HG02571 (cell line): ENCODE measurements at regions not wholly inside any gene's neighbourhood (a gene's known extent, or its start where the extent isn't known, plus 50 kb on each side); places are given as distances from the start of the nearest gene placed in this dataset.

Source experiments
- ATAC-seq: cut with Tn5 transposase; IDR thresholded peaks from one replicate; pipeline ENCODE4 v1.9.1; 2021; ENCODE audit warnings: mild to moderate bottlenecking, moderate library complexity; ENCODE audit not compliant: unreplicated experiment

GRCh38 chr18:77970814-77971213 is 721.2 kb downstream of the GALR1 start:
- no peak for ATAC-seq

DNA sequence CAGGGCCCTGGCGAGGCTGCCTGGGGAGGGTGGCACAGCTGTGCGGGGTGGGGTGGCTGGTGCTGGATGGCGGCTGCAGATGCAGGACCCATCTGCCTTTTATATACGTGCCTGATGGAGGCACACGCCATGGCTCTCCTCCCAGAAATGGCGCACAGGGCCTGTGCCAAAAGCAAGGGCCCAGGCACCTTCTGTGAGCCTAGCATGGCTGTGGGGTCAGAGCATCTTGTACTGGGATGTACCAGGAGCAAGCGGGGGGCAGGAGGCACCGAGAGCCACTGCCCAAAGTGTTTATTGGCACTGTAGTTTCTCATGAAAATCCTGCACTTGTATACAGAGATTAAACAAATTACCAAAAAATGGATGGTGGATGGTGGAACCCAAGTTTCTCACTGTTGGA is 724.1 kb downstream of the GALR1 start:
- no peak for ATAC-seq

GRCh38 chr18:77974329-77974728 is 724.7 kb downstream of the GALR1 start:
- no peak for ATAC-seq

GRCh38 chr18:77977331-77977730 is 727.7 kb downstream of the GALR1 start:
- no peak for ATAC-seq

DNA sequence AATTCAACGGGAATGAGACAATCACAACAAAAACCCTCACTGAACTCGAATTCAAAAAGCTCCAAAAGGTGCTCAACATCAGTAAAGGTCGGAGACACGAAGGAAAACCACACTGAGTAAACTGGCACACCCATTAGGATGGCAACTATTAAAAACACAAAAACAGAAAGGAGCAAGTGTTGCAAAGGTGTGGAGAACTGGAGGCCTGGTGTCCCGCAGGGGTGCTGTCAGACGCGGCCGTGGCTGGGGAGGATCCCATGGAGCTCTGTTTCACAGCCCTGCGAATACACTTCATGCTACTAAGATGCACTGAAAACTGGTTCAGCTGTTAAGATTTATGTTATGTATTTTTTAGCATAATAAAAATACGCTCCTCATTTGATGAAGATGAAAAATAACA is 730.6 kb downstream of the GALR1 start:
- ATAC-seq, result no peak

- ATAC-seq, result no peak
Measured at GRCh38 chr18:77981874-77982273, 732.2 kb downstream of the GALR1 start.

DNA sequence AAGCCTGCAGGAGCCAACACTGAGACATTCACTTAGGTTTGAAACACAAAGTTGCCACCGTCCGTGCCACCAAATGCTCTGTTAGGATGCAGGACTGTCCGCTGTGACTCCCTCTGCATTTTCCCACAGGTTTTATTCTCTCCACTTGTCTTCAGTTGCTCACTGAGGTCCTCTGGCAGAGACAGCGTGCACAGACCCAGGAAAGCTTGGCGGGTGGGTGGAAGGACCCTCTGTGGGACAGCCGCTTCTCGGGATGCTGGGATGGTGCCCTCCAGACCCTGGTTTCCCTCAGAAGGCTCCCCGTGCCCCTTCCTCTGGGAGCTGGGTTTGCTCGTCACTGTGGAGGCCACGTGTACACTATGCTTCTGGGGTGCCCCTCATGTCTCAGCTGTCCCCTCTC is 733.6 kb downstream of the GALR1 start:
- ATAC-seq, result no peak

- ATAC-seq, result no peak
Measured at GRCh38 chr18:77984178-77984577, 734.5 kb downstream of the GALR1 start.

- no peak for ATAC-seq
Measured at GRCh38 chr18:77984833-77985232, 735.2 kb downstream of the GALR1 start.

DNA sequence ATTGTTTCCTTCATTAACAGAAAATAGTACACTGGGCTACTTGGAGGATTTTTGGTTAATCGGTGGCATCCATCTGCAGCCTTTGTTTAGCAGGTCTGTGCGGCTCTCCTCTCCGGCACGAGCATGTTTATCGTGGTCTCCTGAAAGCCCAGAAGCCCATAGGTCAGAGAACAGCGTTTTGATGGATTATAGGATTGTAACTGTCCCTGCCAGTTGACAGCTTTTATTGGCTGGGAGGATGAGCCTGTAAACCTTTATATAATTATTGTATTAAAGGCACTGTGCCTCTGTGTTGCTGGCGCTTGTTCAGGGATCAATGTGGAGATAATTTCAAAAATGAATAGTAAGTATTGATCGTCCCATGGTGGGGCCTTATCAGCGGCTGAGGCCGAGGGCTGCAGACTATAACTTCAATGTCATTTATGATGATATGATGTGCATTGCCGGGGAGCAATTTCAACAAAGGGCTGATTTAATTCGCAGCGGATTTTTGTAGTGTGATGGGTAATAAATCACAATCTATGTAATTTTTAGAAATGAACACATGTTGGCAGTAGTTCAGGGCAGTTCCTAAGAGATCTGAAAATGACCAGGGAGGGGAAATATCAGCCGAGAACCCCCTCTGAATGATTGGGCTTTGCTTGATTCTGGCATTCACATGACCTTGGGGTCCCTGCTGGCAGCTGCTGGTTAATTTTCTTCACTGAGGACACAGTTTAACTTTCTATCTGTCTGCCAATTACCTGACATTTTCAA is 736.1 kb downstream of the GALR1 start:
- no peak for ATAC-seq

DNA sequence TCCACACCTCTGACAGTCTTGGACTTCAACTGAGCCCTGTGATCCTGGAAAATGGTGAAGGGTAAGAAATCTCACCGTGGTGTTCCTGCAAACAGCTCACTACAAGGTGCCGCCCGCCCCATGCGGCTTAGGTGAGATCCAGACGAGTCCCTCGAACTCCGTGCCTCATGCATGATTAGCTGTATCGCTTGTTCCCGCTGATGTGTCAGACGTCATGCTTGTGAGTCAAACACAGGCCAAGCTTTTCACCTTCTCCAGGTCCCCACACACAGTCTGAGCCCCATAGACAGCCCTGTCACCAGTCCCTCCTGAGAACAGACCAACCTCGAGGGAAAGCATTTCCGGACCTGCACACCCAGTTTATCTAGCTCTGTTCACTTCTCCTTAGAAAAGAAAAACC is 740.5 kb downstream of the GALR1 start:
- ATAC-seq, result no peak

DNA sequence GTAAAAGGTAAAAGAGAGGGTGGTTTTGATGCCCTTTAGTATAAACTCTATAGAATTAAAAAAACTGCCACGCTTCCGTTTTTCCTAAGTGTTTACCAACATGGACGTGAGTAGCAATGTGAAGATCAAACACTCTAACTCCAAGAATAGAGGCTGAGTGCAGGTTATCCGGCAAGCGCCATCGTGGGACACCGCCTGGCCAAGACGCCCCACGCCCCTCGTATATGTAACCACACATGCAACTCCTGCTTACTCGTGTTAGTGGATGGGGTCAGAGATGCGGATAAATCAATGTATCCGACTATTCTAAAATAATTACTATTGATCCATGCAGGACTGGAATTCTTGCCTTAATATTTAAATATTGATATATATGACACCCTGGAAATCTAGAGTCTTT is 741.3 kb downstream of the GALR1 start:
- ATAC-seq, result no peak

- ATAC-seq, result no peak
Measured at GRCh38 chr18:77992057-77992456, 742.4 kb downstream of the GALR1 start.

DNA sequence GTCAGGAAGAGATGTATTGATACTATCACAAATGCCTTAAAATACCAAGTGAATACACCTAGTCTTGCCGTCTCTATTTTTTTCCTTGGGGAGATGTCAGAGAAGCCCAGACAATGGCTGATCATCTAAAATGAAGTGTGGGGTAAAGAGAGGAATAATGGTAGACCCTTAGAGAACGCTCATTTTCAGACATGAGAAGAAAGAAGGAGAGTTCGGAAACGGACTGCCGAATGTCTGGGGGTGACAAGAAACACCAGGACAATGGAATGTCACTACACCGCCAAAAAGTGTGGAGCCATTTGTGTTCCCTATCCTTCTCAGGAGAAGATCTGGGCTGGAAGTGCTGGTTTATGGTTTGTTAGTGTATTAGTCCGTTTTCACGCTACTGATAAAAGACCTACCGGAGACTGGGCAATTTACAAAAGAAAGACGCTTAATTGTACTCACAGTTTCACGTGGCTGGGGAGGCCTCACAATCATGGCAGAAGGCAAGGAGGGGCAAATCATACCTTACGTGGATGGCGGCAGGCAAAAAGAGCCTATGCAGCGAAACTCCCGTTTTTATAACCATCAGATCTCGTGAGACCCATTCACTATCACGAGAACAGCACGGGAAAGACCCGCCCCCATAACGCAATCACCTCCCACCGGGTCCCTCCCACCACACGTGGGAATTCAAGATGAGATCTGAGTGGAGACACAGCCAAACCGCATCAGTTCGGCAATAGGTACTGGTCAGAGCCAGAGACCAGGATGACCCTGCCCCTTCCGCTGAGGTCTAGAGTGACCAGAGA is 743.7 kb downstream of the GALR1 start:
- ATAC-seq, result no peak

GRCh38 chr18:77995593-77995992 is 745.9 kb downstream of the GALR1 start:
- ATAC-seq, result no peak

GRCh38 chr18:77996737-77997136 is 747.1 kb downstream of the GALR1 start:
- ATAC-seq, result no peak

DNA sequence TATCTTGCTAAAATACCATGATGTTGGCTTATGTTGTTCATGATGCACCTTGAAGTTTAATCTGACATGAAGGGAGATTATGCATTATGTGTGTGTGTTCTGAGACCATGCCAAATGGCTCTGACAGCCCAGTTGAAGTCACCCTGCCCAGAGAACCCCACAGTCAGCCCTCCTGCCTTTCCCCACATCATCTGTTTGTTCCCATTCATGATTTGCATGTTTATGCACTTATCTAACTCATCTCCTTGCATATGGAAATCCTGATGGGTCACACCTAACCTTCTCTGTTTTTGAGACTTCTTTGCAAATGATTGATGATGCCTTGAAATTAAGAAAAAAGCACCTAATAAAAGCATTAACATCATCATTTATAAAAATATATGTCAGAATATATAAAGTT is 752.2 kb downstream of the GALR1 start:
- no peak for ATAC-seq

- no peak for ATAC-seq
Measured at GRCh38 chr18:78006006-78006773, 756.5 kb downstream of the GALR1 start.

DNA sequence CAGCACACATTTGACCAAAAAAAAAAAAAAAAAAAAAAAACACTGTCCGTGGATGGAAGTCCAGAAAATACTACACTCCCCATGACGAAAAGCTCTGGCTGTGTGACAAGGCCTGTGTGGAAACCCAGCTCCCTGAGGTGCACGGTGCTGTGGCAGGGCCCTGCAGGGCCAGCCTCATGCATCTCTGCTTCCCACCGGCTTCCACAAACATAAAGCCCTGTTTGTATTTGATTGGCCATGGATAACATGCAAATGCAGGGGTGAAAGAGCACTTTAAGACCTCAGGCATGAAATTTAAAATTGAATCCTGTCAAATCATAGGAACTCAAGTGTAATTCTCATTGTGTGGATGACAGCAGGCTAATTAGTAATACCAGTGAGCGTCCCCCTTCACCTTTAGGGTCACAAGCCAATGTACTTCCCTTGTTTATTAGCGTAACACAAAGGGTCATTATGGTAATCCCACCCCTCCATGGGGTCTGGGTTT is 757.2 kb downstream of the GALR1 start:
- no peak for ATAC-seq

GRCh38 chr18:78010363-78010762 is 760.7 kb downstream of the GALR1 start:
- no peak for ATAC-seq

DNA sequence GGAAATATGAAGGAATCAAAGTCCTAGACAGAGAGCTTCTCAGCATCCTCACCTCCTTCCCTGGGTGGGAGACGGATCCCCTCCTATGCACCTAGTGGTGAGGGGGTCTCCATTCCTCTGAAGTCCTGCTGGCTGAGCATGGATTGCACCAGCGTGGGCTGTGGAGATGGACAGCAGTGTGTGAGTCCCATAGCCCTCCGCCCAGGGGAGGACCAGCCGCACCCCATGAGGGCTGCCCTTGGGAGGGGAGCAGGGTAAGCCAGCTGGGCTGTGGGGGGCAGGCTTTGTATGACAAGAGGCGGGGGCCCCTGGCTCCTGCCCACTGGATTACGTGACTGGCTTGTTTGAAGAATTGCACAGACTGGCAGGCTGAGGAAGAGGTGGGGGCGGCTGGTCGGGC is 768.2 kb downstream of the GALR1 start:
- no peak for ATAC-seq

DNA sequence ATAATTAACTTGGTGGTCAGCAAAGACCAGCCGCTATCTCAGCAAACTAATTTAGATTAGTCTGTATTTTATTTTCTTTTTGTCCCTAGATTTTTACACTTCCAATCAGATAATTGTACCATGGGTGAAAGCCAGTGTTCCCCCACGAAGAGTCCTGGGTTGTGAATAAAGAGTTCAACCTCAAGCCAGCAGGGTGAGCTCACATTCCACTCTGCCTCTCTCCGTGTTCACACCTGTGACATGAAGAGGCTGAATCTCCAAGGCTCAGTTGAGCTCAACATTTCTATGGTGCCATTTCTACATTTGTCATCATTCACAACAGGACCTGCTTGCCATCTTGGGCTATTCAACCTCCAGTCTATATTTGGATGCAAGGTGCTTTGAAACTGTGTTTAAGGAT is 771.5 kb downstream of the GALR1 start:
- no peak for ATAC-seq
